ENCODE measurements at regions not wholly inside any gene's neighbourhood (a gene's known extent, or its start where the extent isn't known, plus 50 kb on each side); places are given as distances from the start of the nearest gene placed in this dataset.

- FAIRE-seq (no peak), DNase-seq (ENCODE audit: low spot score) (no peak), ATAC-seq (no peak)
- no peaks in the 10 kb centered on the region for H3K36me3 ChIP-seq (replicated peaks in 1 of 2; ENCODE audit: control insufficient read depth in 1 of 2, insufficient read depth in 2 of 2, low read length in 2 of 2)
- 38% methylated on average over 1 of the region's 1 CpG for WGBS (ENCODE audit: low lambda C conversion rate)
- CTCF ChIA-PET (ENCODE audit: low intra/inter-chr PET ratio, low total read pairs) = no interaction called here
- no peaks in the 10 kb centered on the region for H3K27me3 ChIP-seq (ENCODE audit: control insufficient read depth in 1 of 2, insufficient read depth in 2 of 2, low read length in 2 of 2)
- no peaks in the 10 kb centered on the region for H4K20me1 ChIP-seq (ENCODE audit: insufficient read depth, low read length)
- H3K4me2 ChIP-seq (ENCODE audit: low read depth, low read length) = no peak overlapping the region
- H3K4me3 ChIP-seq (replicated peaks in 1 of 3; ENCODE audit: insufficient read depth in 1 of 3, low read depth in 2 of 3, low read length in 3 of 3) = no peak overlapping the region
- in situ Hi-C loops (cut with HindIII; ENCODE audit: extremely low pct_ligation_motif_present, low pct_unique_long_range_greater_than_20kb) = no loop called here
- H2AFZ ChIP-seq (ENCODE audit: low read length) = no peak overlapping the region
- BruUV-seq (replicated peaks) = no TSS peak
- no peaks in the 10 kb centered on the region for H3K79me2 ChIP-seq (ENCODE audit: insufficient read depth, low read length)
- H3K4me1 ChIP-seq (ENCODE audit: insufficient read depth, low read length) = no peaks in the 10 kb centered on the region
- POLR2A ChIA-PET = no interaction called here
- H3K27ac ChIP-seq (ENCODE audit: extremely low read length, insufficient read depth, low read length) = no peak overlapping the region
- TF ChIP-seq MAFK (conservative IDR thresholded peaks at IDR 0.05 in 1 of 2, IDR thresholded peaks at IDR 0.05 in 1 of 2; ENCODE audit: low read length in 2 of 2) (peak; percentile 48 to 73; a peak in 3 of 4 replicates), ZSCAN9 (CRISPR knock-in tag; IDR thresholded peaks at IDR 0.05; ENCODE audit: borderline replicate concordance) (no peak), MAFF (IDR thresholded peaks at IDR 0.05; ENCODE audit: low read depth, low read length) (peak; percentile 69)
- H3K9ac ChIP-seq (ENCODE audit: insufficient read depth, low read depth, low read length) = no peak overlapping the region
- intact Hi-C loops (cut with micrococcal nuclease; ENCODE audit: unreplicated experiment) = no loop called here
- no peaks in the 10 kb centered on the region for H3K9me3 ChIP-seq (ENCODE audit: low read length)
Observed at GRCh38 chr2:57440437-57440836, 606.2 kb upstream of the VRK2 start.

GRCh38 chr2:57443086-57443485, 603.5 kb upstream of the VRK2 start:
- TF ChIP-seq MAFF (IDR thresholded peaks at IDR 0.05; ENCODE audit: low read depth, low read length) (0 out of 2 replicates have a peak, but pooled peaks have one; percentile 4), E2F2 (CRISPR knock-in tag; IDR thresholded peaks at IDR 0.05; ENCODE audit: borderline replicate concordance) (no peak)
- in situ Hi-C loops (cut with HindIII; ENCODE audit: extremely low pct_ligation_motif_present, low pct_unique_long_range_greater_than_20kb) = no loop called here
- DNase-seq (ENCODE audit: low spot score) (no peak), ATAC-seq (no peak), FAIRE-seq (no peak)
- Histone ChIP-seq H2AFZ (ENCODE audit: low read length) (no peak overlapping the region), H3K27me3 (ENCODE audit: control insufficient read depth in 1 of 2, insufficient read depth in 2 of 2, low read length in 2 of 2) (no peaks in the 10 kb centered on the region), H3K27ac (ENCODE audit: extremely low read length, insufficient read depth, low read length) (no peak overlapping the region), H3K9me3 (ENCODE audit: low read length) (no peaks in the 10 kb centered on the region), H3K4me2 (ENCODE audit: low read depth, low read length) (no peak overlapping the region), H3K4me3 (replicated peaks in 1 of 3; ENCODE audit: insufficient read depth in 1 of 3, low read depth in 2 of 3, low read length in 3 of 3) (no peak overlapping the region), H3K36me3 (replicated peaks in 1 of 2; ENCODE audit: control insufficient read depth in 1 of 2, insufficient read depth in 2 of 2, low read length in 2 of 2) (no peaks in the 10 kb centered on the region), H3K79me2 (ENCODE audit: insufficient read depth, low read length) (no peaks in the 10 kb centered on the region), H3K9ac (ENCODE audit: insufficient read depth, low read depth, low read length) (no peak overlapping the region), H4K20me1 (ENCODE audit: insufficient read depth, low read length) (no peaks in the 10 kb centered on the region), H3K4me1 (ENCODE audit: insufficient read depth, low read length) (no peaks in the 10 kb centered on the region)
- WGBS (ENCODE audit: low lambda C conversion rate) = 15% methylated on average over 2 of the region's 2 CpGs
- intact Hi-C loops (cut with micrococcal nuclease; ENCODE audit: unreplicated experiment) = no loop called here
- ChIA-PET POLR2A (no interaction called here), CTCF (ENCODE audit: low intra/inter-chr PET ratio, low total read pairs) (no interaction called here)
- no TSS peak for BruUV-seq (replicated peaks)
